CD4-positive, alpha-beta T cell treated with Interleukin-21 for 1 hour (primary cell): ENCODE measurements at regions not wholly inside any gene's neighbourhood (a gene's known extent, or its start where the extent isn't known, plus 50 kb on each side); places are given as distances from the start of the nearest gene placed in this dataset.
"Not testable (repeated sequence)": the region's sequence is repeated elsewhere in the genome, so short reads cannot be mapped to it uniquely, and the experiment has no call there.

ENCODE experiments used
- DNase-seq: peaks from one replicate; pipeline ENCODE4 v3.0.0-alpha.2; 2020

GRCh38 chr12:59344224-59344623, 251.6 kb upstream of the SLC16A7 start:
- DNase-seq, result no peak

GRCh38 chr12:59329462-59329861, 266.4 kb upstream of the SLC16A7 start:
- no peak for DNase-seq

GRCh38 chr12:59328395-59329075, 267.3 kb upstream of the SLC16A7 start:
- not testable (repeated sequence) for DNase-seq

- DNase-seq, result not testable (repeated sequence)
These were observed 269.4 kb upstream of the SLC16A7 start for GRCh38 chr12:59326457-59326856.

GRCh38 chr12:59322473-59322872, 273.4 kb upstream of the SLC16A7 start:
- no peak for DNase-seq

GRCh38 chr12:59321278-59321677, 274.6 kb upstream of the SLC16A7 start:
- DNase-seq, result no peak

- no peak for DNase-seq
These were observed 275.7 kb upstream of the SLC16A7 start for GRCh38 chr12:59320112-59320511.

- DNase-seq, result no peak
These were observed 276.9 kb upstream of the SLC16A7 start for GRCh38 chr12:59318940-59319339.

- no peak for DNase-seq
These were observed 278.2 kb upstream of the SLC16A7 start for GRCh38 chr12:59317598-59317997.

- no peak for DNase-seq
These were observed 278.9 kb upstream of the SLC16A7 start for GRCh38 chr12:59316938-59317337.

- DNase-seq, result not testable (repeated sequence)
These were observed 279.5 kb upstream of the SLC16A7 start for GRCh38 chr12:59316354-59316753.

- DNase-seq, result no peak
These were observed 281.6 kb upstream of the SLC16A7 start for GRCh38 chr12:59314209-59314608.

- no peak for DNase-seq
These were observed 291.6 kb upstream of the SLC16A7 start for GRCh38 chr12:59304077-59304721.

GRCh38 chr12:59298296-59298695, 297.5 kb upstream of the SLC16A7 start:
- DNase-seq, result no peak

- no peak for DNase-seq
These were observed 301.6 kb upstream of the SLC16A7 start for GRCh38 chr12:59294221-59294620.

GRCh38 chr12:59282999-59283398, 312.8 kb upstream of the SLC16A7 start:
- DNase-seq, result no peak

- DNase-seq, result not testable (repeated sequence)
These were observed 322.3 kb upstream of the SLC16A7 start for GRCh38 chr12:59273561-59273960.

- no peak for DNase-seq
These were observed 327.5 kb upstream of the SLC16A7 start for GRCh38 chr12:59268295-59268809.

- no peak for DNase-seq
These were observed 335.6 kb upstream of the SLC16A7 start for GRCh38 chr12:59260202-59260601.

- no peak for DNase-seq
These were observed 332.4 kb upstream of the LRIG3 start for GRCh38 chr12:59252731-59253130.

- DNase-seq, result no peak
These were observed 330.5 kb upstream of the LRIG3 start for GRCh38 chr12:59250766-59251165.

GRCh38 chr12:59240048-59240447, 319.7 kb upstream of the LRIG3 start:
- DNase-seq, result no peak

GRCh38 chr12:59234391-59234790, 314.1 kb upstream of the LRIG3 start:
- DNase-seq, result no peak

GRCh38 chr12:59230334-59230733, 310.0 kb upstream of the LRIG3 start:
- no peak for DNase-seq

GRCh38 chr12:59219148-59219547, 298.8 kb upstream of the LRIG3 start:
- no peak for DNase-seq
